Parathyroid adenoma (tissue), 2 donors: ENCODE measurements at regions not wholly inside any gene's neighbourhood (a gene's known extent, or its start where the extent isn't known, plus 50 kb on each side); places are given as distances from the start of the nearest gene placed in this dataset.

Source experiments
- H2AFZ ChIP-seq: fragments of 300-600 bp; sonication (generic); one replicate; pipeline ENCODE4 v1.7.0; 2017; ENCODE audit warnings: antibody characterized with exemption, mild to moderate bottlenecking
- H3K27ac ChIP-seq: fragments of 300-600 bp; sonication (generic); one replicate; pipeline ENCODE4 v1.7.0; 2017
- H3K27me3 ChIP-seq: fragments of 300-600 bp; sonication (generic); one replicate; pipeline ENCODE4 v1.7.0; 2017; ENCODE audit warnings: low read length; ENCODE audit not compliant: control insufficient read depth, insufficient read depth
- H3K36me3 ChIP-seq: fragments of 300-600 bp; sonication (generic); one replicate; pipeline ENCODE4 v1.7.0; 2017; ENCODE audit warnings: low read length; ENCODE audit not compliant: control insufficient read depth, insufficient read depth
- H3K4me1 ChIP-seq: fragments of 300-600 bp; sonication (generic); one replicate; pipeline ENCODE4 v1.7.0; 2017; ENCODE audit warnings: control low read depth
- H3K4me2 ChIP-seq: fragments of 300-600 bp; sonication (generic); one replicate; pipeline ENCODE4 v1.7.0; 2017; ENCODE audit warnings: low read length
- H3K4me3 ChIP-seq: fragments of 300-600 bp; sonication (generic); one replicate; pipeline ENCODE4 v1.7.0; 2017; ENCODE audit warnings: low read depth, low read length
- H3K79me2 ChIP-seq: fragments of 300-600 bp; sonication (generic); one replicate; pipeline ENCODE4 v1.7.0; 2017; ENCODE audit warnings: control low read depth
- H3K9ac ChIP-seq: fragments of 300-600 bp; sonication (generic); one replicate; pipeline ENCODE4 v1.7.0; 2017; ENCODE audit warnings: mild to moderate bottlenecking
- H3K9me3 ChIP-seq: fragments of 300-600 bp; sonication (generic); one replicate; pipeline ENCODE4 v1.7.0; 2017; ENCODE audit warnings: low read length; ENCODE audit not compliant: control insufficient read depth
- CTCF ChIP-seq: fragments of 300-600 bp; sonication (generic); IDR thresholded peaks from one replicate; pipeline ENCODE4 v1.7.0; 2017; ENCODE audit warnings: antibody characterized with exemption, mild to moderate bottlenecking
- donor health status: primary hyperparathyroidism.

- H3K27ac ChIP-seq: no peak overlapping the region
- no peak overlapping the region for H3K4me3 ChIP-seq
- no peak overlapping the region for H2AFZ ChIP-seq
- TF ChIP-seq CTCF: no peak
- no peaks in the 10 kb centered on the region for H3K36me3 ChIP-seq
- no peaks in the 10 kb centered on the region for H3K4me1 ChIP-seq
- H3K79me2 ChIP-seq: no peaks in the 10 kb centered on the region
- H3K27me3 ChIP-seq: no peaks in the 10 kb centered on the region
- no peak overlapping the region for H3K9ac ChIP-seq
- H3K9me3 ChIP-seq: no peaks in the 10 kb centered on the region
- no peak overlapping the region for H3K4me2 ChIP-seq
Observed at GRCh38 chr6:167517254-167517916, 192.5 kb downstream of the TTLL2 start.

GRCh38 chr6:167523426-167523825 lies 198.5 kb downstream of the TTLL2 start:
- Histone ChIP-seq H3K4me2 (no peak overlapping the region), H3K27me3 (no peaks in the 10 kb centered on the region), H3K9me3 (no peaks in the 10 kb centered on the region), H3K79me2 (no peaks in the 10 kb centered on the region), H3K4me1 (no peaks in the 10 kb centered on the region), H3K4me3 (no peak overlapping the region), H3K9ac (no peak overlapping the region), H3K36me3 (no peaks in the 10 kb centered on the region), H3K27ac (no peak overlapping the region), H2AFZ (no peak overlapping the region)
- TF ChIP-seq CTCF: no peak

- no peaks in the 10 kb centered on the region for H3K9me3 ChIP-seq
- H3K4me2 ChIP-seq: no peak overlapping the region
- no peak overlapping the region for H2AFZ ChIP-seq
- no peaks in the 10 kb centered on the region for H3K4me1 ChIP-seq
- no peak overlapping the region for H3K4me3 ChIP-seq
- no peak for TF ChIP-seq CTCF
- H3K36me3 ChIP-seq: no peaks in the 10 kb centered on the region
- H3K27ac ChIP-seq: no peak overlapping the region
- H3K27me3 ChIP-seq: no peaks in the 10 kb centered on the region
- H3K9ac ChIP-seq: no peak overlapping the region
- no peaks in the 10 kb centered on the region for H3K79me2 ChIP-seq
Observed at GRCh38 chr6:167524261-167525111, 199.6 kb downstream of the TTLL2 start.

- TF ChIP-seq CTCF: no peak
- Histone ChIP-seq H3K4me2 (no peak overlapping the region), H3K9me3 (no peaks in the 10 kb centered on the region)
Observed at GRCh38 chr6:167525774-167526173, 200.9 kb downstream of the TTLL2 start.

More at GRCh38 chr6:167525774-167526173, 200.9 kb downstream of the TTLL2 start:
- no peak overlapping the region for H2AFZ ChIP-seq
- H3K4me3 ChIP-seq: no peak overlapping the region
- H3K79me2 ChIP-seq: no peaks in the 10 kb centered on the region
- no peak overlapping the region for H3K9ac ChIP-seq
- no peaks in the 10 kb centered on the region for H3K36me3 ChIP-seq
- no peaks in the 10 kb centered on the region for H3K4me1 ChIP-seq
- H3K27ac ChIP-seq: no peak overlapping the region
- H3K27me3 ChIP-seq: no peaks in the 10 kb centered on the region
